HEK293T (cell line): ENCODE measurements at regions not wholly inside any gene's neighbourhood (a gene's known extent, or its start where the extent isn't known, plus 50 kb on each side); places are given as distances from the start of the nearest gene placed in this dataset.

Experiments used
- ELF4 ChIP-seq: fragments of 450-650 bp; IDR thresholded peaks from 2 replicates; pipeline ENCODE4 v1.6.1; 2017; ENCODE audit warnings: antibody characterized with exemption
- FOXA1 ChIP-seq: fragments of 450-650 bp; IDR thresholded peaks from 2 replicates; pipeline ENCODE4 v1.6.1; 2016; ENCODE audit warnings: mild to moderate bottlenecking
- SP1 ChIP-seq: fragments of 450-650 bp; IDR thresholded peaks from 2 replicates; pipeline ENCODE4 v1.6.1; 2017
- TARDBP ChIP-seq: fragments of 450-650 bp; IDR thresholded peaks from 2 replicates; pipeline ENCODE4 v1.6.1; 2016

DNA sequence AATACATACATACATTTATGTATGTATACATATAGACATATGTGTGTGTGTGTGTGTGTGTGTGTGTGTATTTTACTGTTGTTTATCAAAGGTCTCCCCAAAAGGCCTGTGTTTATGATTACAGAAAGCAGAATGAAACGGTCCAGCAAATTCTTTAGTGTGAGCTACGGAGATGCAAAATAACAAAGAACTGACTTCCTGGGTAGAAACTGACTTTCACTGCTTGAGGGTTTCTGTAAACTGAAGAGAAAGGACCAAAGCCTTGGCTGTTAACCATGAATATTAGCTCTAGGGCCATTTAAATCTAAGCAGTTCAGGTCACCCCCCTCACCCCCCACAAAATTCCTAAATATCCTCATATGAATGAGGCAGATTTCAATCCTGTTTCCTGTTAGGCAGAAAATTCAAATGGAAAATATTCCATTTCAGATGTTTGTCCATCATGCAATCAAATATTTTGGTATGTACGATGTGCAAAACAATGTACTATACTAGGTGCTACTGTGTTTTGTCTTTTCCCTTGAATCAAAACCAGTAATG lies 213.2 kb downstream of the TGFB2 start:
- TF ChIP-seq TARDBP, result no peak
- TF ChIP-seq FOXA1, result no peak
- TF ChIP-seq SP1, result no peak
- TF ChIP-seq ELF4, result no peak
